Esophagus squamous epithelium (tissue), 4 donors: ENCODE measurements at regions not wholly inside any gene's neighbourhood (a gene's known extent, or its start where the extent isn't known, plus 50 kb on each side); places are given as distances from the start of the nearest gene placed in this dataset.

Experiments used
- POLR2A ChIP-seq, 4 donors: fragments of 450-650 bp; IDR thresholded peaks; one replicate each; pipeline ENCODE4 v1.6.1; 2017; ENCODE audit warnings: antibody characterized with exemption in 4 of 4, mild to moderate bottlenecking in 4 of 4, moderate library complexity in 3 of 4
- TF ChIP-seq, protein P1 (sequence below), 6 experiments: fragments of 450-650 bp in 4 of 6; fragments of 200-600 bp in 2 of 6; sonication (generic) in 2 of 6; IDR thresholded peaks; one replicate each; pipeline ENCODE4 v1.5.1; 2016 to 2019; ENCODE audit warnings: antibody characterized with exemption in 6 of 6, mild to moderate bottlenecking in 4 of 6, moderate library complexity in 4 of 6

DNA sequence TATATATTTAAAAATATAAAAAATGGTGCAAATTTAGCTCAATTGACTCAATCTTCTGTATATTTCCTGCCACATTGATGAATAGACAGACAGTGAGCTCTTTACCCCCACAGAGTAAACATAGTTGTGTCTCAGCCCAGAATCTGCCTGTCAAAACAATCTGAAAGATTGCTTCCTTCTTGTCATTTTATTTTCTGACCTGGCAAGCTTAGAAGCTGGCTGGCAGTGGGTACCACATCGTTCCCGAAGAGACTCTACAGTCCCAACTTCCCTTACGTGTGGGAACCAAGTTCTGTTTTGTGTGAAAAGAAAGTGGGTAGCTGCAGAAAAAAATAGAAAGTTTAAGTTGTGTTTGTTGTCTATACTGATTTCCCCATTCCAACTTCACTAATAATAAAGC is 629.3 kb upstream of the NEGR1 start:
- TF ChIP-seq, protein P1, sequence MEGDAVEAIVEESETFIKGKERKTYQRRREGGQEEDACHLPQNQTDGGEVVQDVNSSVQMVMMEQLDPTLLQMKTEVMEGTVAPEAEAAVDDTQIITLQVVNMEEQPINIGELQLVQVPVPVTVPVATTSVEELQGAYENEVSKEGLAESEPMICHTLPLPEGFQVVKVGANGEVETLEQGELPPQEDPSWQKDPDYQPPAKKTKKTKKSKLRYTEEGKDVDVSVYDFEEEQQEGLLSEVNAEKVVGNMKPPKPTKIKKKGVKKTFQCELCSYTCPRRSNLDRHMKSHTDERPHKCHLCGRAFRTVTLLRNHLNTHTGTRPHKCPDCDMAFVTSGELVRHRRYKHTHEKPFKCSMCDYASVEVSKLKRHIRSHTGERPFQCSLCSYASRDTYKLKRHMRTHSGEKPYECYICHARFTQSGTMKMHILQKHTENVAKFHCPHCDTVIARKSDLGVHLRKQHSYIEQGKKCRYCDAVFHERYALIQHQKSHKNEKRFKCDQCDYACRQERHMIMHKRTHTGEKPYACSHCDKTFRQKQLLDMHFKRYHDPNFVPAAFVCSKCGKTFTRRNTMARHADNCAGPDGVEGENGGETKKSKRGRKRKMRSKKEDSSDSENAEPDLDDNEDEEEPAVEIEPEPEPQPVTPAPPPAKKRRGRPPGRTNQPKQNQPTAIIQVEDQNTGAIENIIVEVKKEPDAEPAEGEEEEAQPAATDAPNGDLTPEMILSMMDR (IDR thresholded peaks at IDR 0.05) = no peak
- no peak for TF ChIP-seq POLR2A (IDR thresholded peaks at IDR 0.05)
